PC-9 (cell line): ENCODE measurements at regions not wholly inside any gene's neighbourhood (a gene's known extent, or its start where the extent isn't known, plus 50 kb on each side); places are given as distances from the start of the nearest gene placed in this dataset.

Source experiments
- BruUV-seq: library from RNA; stranded (reverse); fragments of 400-500 nt; replicated peaks from 2 replicates; lab custom pipeline; 2021; lab: Mats Ljungman, UMichigan
- CTCF ChIA-PET: fragments of 300-600 bp; sonication (Branson Sonifier 250); formaldehyde crosslinking; loops from one replicate; lab custom pipeline; 2022; ENCODE audit warnings: antibody characterized with exemption; lab: Charles Lee
- POLR2A ChIA-PET: fragments of 300-600 bp; sonication (Branson Sonifier 250); formaldehyde crosslinking; loops from one replicate; lab custom pipeline; 2022; ENCODE audit warnings: antibody characterized with exemption; ENCODE audit not compliant: unreplicated experiment; lab: Charles Lee
- DNase-seq, 2 experiments: peaks; one replicate each; pipeline versions ENCODE4 v3.0.0 to v3.0.0-alpha.2; 2015 to 2022; ENCODE audit warnings: mixed read lengths in 1 of 2
- H2AFZ ChIP-seq: fragments of 200-600 bp; sonication (generic); 2 replicates; pipeline ENCODE4 v1.8.1; 2017; ENCODE audit warnings: antibody characterized with exemption
- H3F3A ChIP-seq: fragments of 200-600 bp; sonication (generic); 2 replicates; pipeline ENCODE4 v1.8.1; 2017; ENCODE audit warnings: antibody characterized with exemption, mild to moderate bottlenecking, low read depth; ENCODE audit not compliant: insufficient read depth
- H3K27ac ChIP-seq: fragments of 200-600 bp; sonication (generic); 2 replicates; pipeline ENCODE4 v1.6.1; 2016; ENCODE audit warnings: mixed run types
- H3K27me3 ChIP-seq: fragments of 200-600 bp; sonication (generic); 2 replicates; pipeline ENCODE4 v1.6.1; 2016; ENCODE audit warnings: low read depth, mixed run types; ENCODE audit not compliant: insufficient read depth
- H3K36me3 ChIP-seq: fragments of 200-600 bp; sonication (generic); 2 replicates; pipeline ENCODE4 v1.6.1; 2016; ENCODE audit warnings: low read depth, mixed run types
- H3K4me1 ChIP-seq: fragments of 200-600 bp; sonication (generic); replicated peaks from 2 replicates; pipeline ENCODE4 v1.6.1; 2016; ENCODE audit warnings: mixed run types; ENCODE audit not compliant: insufficient read depth
- H3K4me2 ChIP-seq: fragments of 200-600 bp; sonication (generic); 2 replicates; pipeline ENCODE4 v1.6.1; 2017; ENCODE audit warnings: mixed run types
- H3K4me3 ChIP-seq: fragments of 200-600 bp; sonication (generic); 2 replicates; pipeline ENCODE4 v1.6.1; 2016; ENCODE audit warnings: mixed run types
- H3K79me2 ChIP-seq: fragments of 200-600 bp; sonication (generic); 2 replicates; pipeline ENCODE4 v1.6.1; 2017; ENCODE audit warnings: low read depth, mixed run types
- H3K9me2 ChIP-seq: fragments of 200-600 bp; sonication (generic); 2 replicates; pipeline ENCODE4 v1.8.1; 2017; ENCODE audit warnings: mild to moderate bottlenecking; ENCODE audit not compliant: insufficient read depth
- H3K9me3 ChIP-seq: fragments of 200-600 bp; sonication (generic); 2 replicates; pipeline ENCODE4 v1.8.1; 2016; ENCODE audit warnings: low read depth; ENCODE audit not compliant: insufficient read depth
- H4K20me1 ChIP-seq: fragments of 200-600 bp; sonication (generic); 2 replicates; pipeline ENCODE4 v1.8.1; 2017; ENCODE audit not compliant: insufficient read depth
- CTCF ChIP-seq: fragments of 200-600 bp; sonication (generic); conservative IDR thresholded peaks from 2 replicates; pipeline ENCODE4 v1.6.1; 2017; ENCODE audit warnings: mixed run types, antibody characterized with exemption, mild to moderate bottlenecking, moderate library complexity
- EZH2 ChIP-seq: fragments of 200-600 bp; sonication (generic); IDR thresholded peaks from 2 replicates; pipeline ENCODE4 v1.8.0; 2017; ENCODE audit warnings: antibody characterized with exemption, low read depth
- intact Hi-C: fragments of 100-400 bp; cut with micrococcal nuclease; formaldehyde crosslinking; loops from one replicate; pipeline ENCODE4 v1.10.0; 2022; ENCODE audit not compliant: unreplicated experiment

- TF ChIP-seq EZH2 = no peak
- no peak for TF ChIP-seq CTCF
- intact Hi-C loops = no loop called here
- Histone ChIP-seq H3K27me3 (peaks cover 81% of the 10 kb centered on the region), H4K20me1 (no peaks in the 10 kb centered on the region), H3K9me2 (no peaks in the 10 kb centered on the region), H3K79me2 (no peaks in the 10 kb centered on the region), H3K27ac (no peak overlapping the region), H3K36me3 (no peaks in the 10 kb centered on the region), H3K4me3 (no peak overlapping the region), H3F3A (no peaks in the 10 kb centered on the region), H3K4me2 (no peak overlapping the region), H3K4me1 (no peaks in the 10 kb centered on the region), H2AFZ (no peak overlapping the region), H3K9me3 (no peaks in the 10 kb centered on the region)
- no TSS peak for BruUV-seq
- CTCF ChIA-PET = no interaction called here
- no peak for DNase-seq
- POLR2A ChIA-PET = no interaction called here
These were observed 232.2 kb downstream of the ERMARD start for GRCh38 chr6:169983651-169984050.

GRCh38 chr6:169982461-169983386 lies 231.3 kb downstream of the ERMARD start:
- no TSS peak for BruUV-seq
- H3K9me2 ChIP-seq = no peaks in the 10 kb centered on the region
- no peaks in the 10 kb centered on the region for H3F3A ChIP-seq
- H2AFZ ChIP-seq = no peak overlapping the region
- intact Hi-C loops = no loop called here
- H4K20me1 ChIP-seq = no peaks in the 10 kb centered on the region
- H3K79me2 ChIP-seq = no peaks in the 10 kb centered on the region
- ChIA-PET POLR2A (no interaction called here), CTCF (no interaction called here)
- no peak overlapping the region for H3K4me3 ChIP-seq
- no peaks in the 10 kb centered on the region for H3K9me3 ChIP-seq
- no peak overlapping the region for H3K27ac ChIP-seq
- no peaks in the 10 kb centered on the region for H3K4me1 ChIP-seq
- DNase-seq = no peak
- H3K36me3 ChIP-seq = no peaks in the 10 kb centered on the region
- peaks cover 89% of the 10 kb centered on the region for H3K27me3 ChIP-seq
- H3K4me2 ChIP-seq = no peak overlapping the region
- no peak for TF ChIP-seq CTCF
- TF ChIP-seq EZH2 = no peak

GRCh38 chr6:169981969-169982368 lies 230.5 kb downstream of the ERMARD start:
- ChIA-PET CTCF (no interaction called here), POLR2A (no interaction called here)
- Histone ChIP-seq H3K4me2 (no peak overlapping the region), H3K27ac (no peak overlapping the region), H3K4me3 (no peak overlapping the region), H3K27me3 (peaks cover 92% of the 10 kb centered on the region), H3K4me1 (no peaks in the 10 kb centered on the region), H2AFZ (no peak overlapping the region), H3F3A (no peaks in the 10 kb centered on the region), H3K36me3 (no peaks in the 10 kb centered on the region), H3K79me2 (no peaks in the 10 kb centered on the region), H3K9me3 (no peaks in the 10 kb centered on the region), H3K9me2 (no peaks in the 10 kb centered on the region), H4K20me1 (no peaks in the 10 kb centered on the region)
- TF ChIP-seq EZH2 (no peak), CTCF (no peak)
- DNase-seq = no peak
- BruUV-seq = no TSS peak
- intact Hi-C loops = no loop called here
